ENCODE measurements at regions not wholly inside any gene's neighbourhood (a gene's known extent, or its start where the extent isn't known, plus 50 kb on each side); places are given as distances from the start of the nearest gene placed in this dataset.
"Not testable (repeated sequence)": the region's sequence is repeated elsewhere in the genome, so short reads cannot be mapped to it uniquely, and the experiment has no call there.

GRCh38 chr3:35307296-35307695 is 332.0 kb upstream of the ARPP21 start:
- H3K27me3 Mint-ChIP-seq, result no peaks in the 10 kb centered on the region
- DNase-seq (ENCODE audit: low spot score, unreplicated experiment), result no peak
- peaks cover 3% of the 10 kb centered on the region for H3K9me3 Mint-ChIP-seq (ENCODE audit: low read depth)
- no peaks in the 10 kb centered on the region for H3K36me3 Mint-ChIP-seq (ENCODE audit: insufficient read depth)
- no peak overlapping the region for H3K4me3 Mint-ChIP-seq (ENCODE audit: low read depth)
- no peak overlapping the region for H3K27ac Mint-ChIP-seq
- H3K4me1 Mint-ChIP-seq (ENCODE audit: low read depth), result no peaks in the 10 kb centered on the region
- no peak for TF ChIP-seq CTCF (IDR thresholded peaks at IDR 0.05; ENCODE audit: unreplicated experiment)

GRCh38 chr3:35316841-35317240 is 322.5 kb upstream of the ARPP21 start:
- not testable (repeated sequence) for H3K27me3 Mint-ChIP-seq; H3K36me3 Mint-ChIP-seq (ENCODE audit: insufficient read depth); H3K27ac Mint-ChIP-seq

GRCh38 chr3:35320646-35321407 is 318.5 kb upstream of the ARPP21 start:
- Mint-ChIP-seq H3K4me3 (ENCODE audit: low read depth) (no peak overlapping the region), H3K9me3 (ENCODE audit: low read depth) (peaks cover 4% of the 10 kb centered on the region), H3K4me1 (ENCODE audit: low read depth) (peaks cover 3% of the 10 kb centered on the region), H3K27ac (no peak overlapping the region), H3K36me3 (ENCODE audit: insufficient read depth) (no peaks in the 10 kb centered on the region), H3K27me3 (no peaks in the 10 kb centered on the region)
- no peak for TF ChIP-seq CTCF (IDR thresholded peaks at IDR 0.05; ENCODE audit: unreplicated experiment)
- no peak for DNase-seq (ENCODE audit: low spot score, unreplicated experiment)

More at GRCh38 chr3:35316841-35317240, 322.5 kb upstream of the ARPP21 start:
- H3K4me1 Mint-ChIP-seq (ENCODE audit: low read depth), result peaks cover 16% of the 10 kb centered on the region
- DNase-seq (ENCODE audit: low spot score, unreplicated experiment); H3K4me3 Mint-ChIP-seq (ENCODE audit: low read depth); H3K9me3 Mint-ChIP-seq (ENCODE audit: low read depth): not testable (repeated sequence)

- no peaks in the 10 kb centered on the region for H3K27me3 Mint-ChIP-seq
- no peaks in the 10 kb centered on the region for H3K4me1 Mint-ChIP-seq (ENCODE audit: low read depth)
- H3K4me3 Mint-ChIP-seq (ENCODE audit: low read depth), result no peak overlapping the region
Measured at GRCh38 chr3:35322070-35322469, 317.3 kb upstream of the ARPP21 start.

GRCh38 chr3:35335703-35336102 is 303.6 kb upstream of the ARPP21 start:
- no peak overlapping the region for H3K27ac Mint-ChIP-seq
- H3K36me3 Mint-ChIP-seq (ENCODE audit: insufficient read depth), result no peaks in the 10 kb centered on the region
- H3K4me1 Mint-ChIP-seq (ENCODE audit: low read depth), result peaks cover 4% of the 10 kb centered on the region
- no peaks in the 10 kb centered on the region for H3K27me3 Mint-ChIP-seq
- DNase-seq (ENCODE audit: low spot score, unreplicated experiment), result no peak
- no peaks in the 10 kb centered on the region for H3K9me3 Mint-ChIP-seq (ENCODE audit: low read depth)
- no peak overlapping the region for H3K4me3 Mint-ChIP-seq (ENCODE audit: low read depth)
- TF ChIP-seq CTCF (IDR thresholded peaks at IDR 0.05; ENCODE audit: unreplicated experiment), result no peak

More at GRCh38 chr3:35322070-35322469, 317.3 kb upstream of the ARPP21 start:
- peaks cover 4% of the 10 kb centered on the region for H3K36me3 Mint-ChIP-seq (ENCODE audit: insufficient read depth)
- DNase-seq (ENCODE audit: low spot score, unreplicated experiment), result no peak
- TF ChIP-seq CTCF (IDR thresholded peaks at IDR 0.05; ENCODE audit: unreplicated experiment), result no peak
- H3K27ac Mint-ChIP-seq, result no peak overlapping the region
- peaks cover 12% of the 10 kb centered on the region for H3K9me3 Mint-ChIP-seq (ENCODE audit: low read depth)

- Mint-ChIP-seq H3K4me1 (ENCODE audit: low read depth) (peaks cover 4% of the 10 kb centered on the region), H3K4me3 (ENCODE audit: low read depth) (no peak overlapping the region), H3K27me3 (no peaks in the 10 kb centered on the region), H3K9me3 (ENCODE audit: low read depth) (no peaks in the 10 kb centered on the region), H3K27ac (no peak overlapping the region), H3K36me3 (ENCODE audit: insufficient read depth) (no peaks in the 10 kb centered on the region)
- no peak for DNase-seq (ENCODE audit: low spot score, unreplicated experiment)
- no peak for TF ChIP-seq CTCF (IDR thresholded peaks at IDR 0.05; ENCODE audit: unreplicated experiment)
Measured at GRCh38 chr3:35336601-35337000, 302.7 kb upstream of the ARPP21 start.
